ENCODE measurements at regions not wholly inside any gene's neighbourhood (a gene's known extent, or its start where the extent isn't known, plus 50 kb on each side); places are given as distances from the start of the nearest gene placed in this dataset.

GRCh38 chr3:77780278-77780996, 740.5 kb downstream of the ROBO2 start:
- no peak for DNase-seq
- Histone ChIP-seq H3K4me3 (no peak overlapping the region), H3K27me3 (no peaks in the 10 kb centered on the region), H3K9me3 (no peaks in the 10 kb centered on the region), H3K4me1 (no peaks in the 10 kb centered on the region), H3K27ac (no peak overlapping the region), H3K36me3 (ENCODE audit: low read depth, missing control alignments) (no peaks in the 10 kb centered on the region)
- intact Hi-C loops (cut with DNase I; ENCODE audit: low total_unique reads) = no loop called here
- TF ChIP-seq CTCF (IDR thresholded peaks at IDR 0.05) = no peak
- no peak for TF ChIP-seq POLR2A (IDR thresholded peaks at IDR 0.05)
- 47 to 52% methylated on average over 5 of the region's 5 CpGs for WGBS, 2 donors

GRCh38 chr3:77786216-77786615, 746.3 kb downstream of the ROBO2 start:
- no peaks in the 10 kb centered on the region for H3K9me3 ChIP-seq
- 32 to 40% methylated on average over 1 of the region's 1 CpG for WGBS, 2 donors

GRCh38 chr3:77795013-77795412, 755.1 kb downstream of the ROBO2 start:
- H3K27ac ChIP-seq = no peak overlapping the region
- no peaks in the 10 kb centered on the region for H3K9me3 ChIP-seq
- H3K27me3 ChIP-seq = no peaks in the 10 kb centered on the region
- no peak overlapping the region for H3K4me3 ChIP-seq
- no peak for DNase-seq
- no peak for TF ChIP-seq CTCF (IDR thresholded peaks at IDR 0.05)
- TF ChIP-seq POLR2A (IDR thresholded peaks at IDR 0.05) = no peak
- H3K4me1 ChIP-seq = no peaks in the 10 kb centered on the region
- intact Hi-C loops (cut with DNase I; ENCODE audit: low total_unique reads) = no loop called here
- H3K36me3 ChIP-seq (ENCODE audit: low read depth, missing control alignments) = no peaks in the 10 kb centered on the region
- WGBS, 2 donors = 71 to 89% methylated on average over 5 of the region's 5 CpGs

More at GRCh38 chr3:77786216-77786615, 746.3 kb downstream of the ROBO2 start:
- no peak overlapping the region for H3K4me3 ChIP-seq
- H3K27me3 ChIP-seq = no peaks in the 10 kb centered on the region
- H3K27ac ChIP-seq = no peak overlapping the region
- DNase-seq = no peak
- no peak for TF ChIP-seq CTCF (IDR thresholded peaks at IDR 0.05)
- TF ChIP-seq POLR2A (IDR thresholded peaks at IDR 0.05) = no peak
- intact Hi-C loops (cut with DNase I; ENCODE audit: low total_unique reads) = no loop called here
- H3K4me1 ChIP-seq = no peaks in the 10 kb centered on the region
- no peaks in the 10 kb centered on the region for H3K36me3 ChIP-seq (ENCODE audit: low read depth, missing control alignments)

- Histone ChIP-seq H3K4me1 (no peaks in the 10 kb centered on the region), H3K9me3 (no peaks in the 10 kb centered on the region), H3K4me3 (no peak overlapping the region), H3K27me3 (no peaks in the 10 kb centered on the region), H3K27ac (no peak overlapping the region), H3K36me3 (ENCODE audit: low read depth, missing control alignments) (no peaks in the 10 kb centered on the region)
- intact Hi-C loops (cut with DNase I; ENCODE audit: low total_unique reads) = no loop called here
- TF ChIP-seq CTCF (IDR thresholded peaks at IDR 0.05) (no peak), POLR2A (IDR thresholded peaks at IDR 0.05) (no peak)
- no peak for DNase-seq
- WGBS, 2 donors = 76 to 87% methylated on average over 5 of the region's 5 CpGs
These were observed 759.4 kb downstream of the ROBO2 start for GRCh38 chr3:77799278-77799677.

GRCh38 chr3:77800893-77801292, 761.0 kb downstream of the ROBO2 start:
- Histone ChIP-seq H3K9me3 (no peaks in the 10 kb centered on the region), H3K4me1 (no peaks in the 10 kb centered on the region), H3K4me3 (no peak overlapping the region), H3K27ac (no peak overlapping the region), H3K27me3 (no peaks in the 10 kb centered on the region), H3K36me3 (ENCODE audit: low read depth, missing control alignments) (no peaks in the 10 kb centered on the region)
- no peak for DNase-seq
- 47 to 64% methylated on average over 1 of the region's 1 CpG for WGBS, 2 donors
- TF ChIP-seq POLR2A (IDR thresholded peaks at IDR 0.05) (no peak), CTCF (IDR thresholded peaks at IDR 0.05) (no peak)
- intact Hi-C loops (cut with DNase I; ENCODE audit: low total_unique reads) = no loop called here

Data from testis (tissue), 2 donors.